ENCODE measurements at regions not wholly inside any gene's neighbourhood (a gene's known extent, or its start where the extent isn't known, plus 50 kb on each side); places are given as distances from the start of the nearest gene placed in this dataset.

DNA sequence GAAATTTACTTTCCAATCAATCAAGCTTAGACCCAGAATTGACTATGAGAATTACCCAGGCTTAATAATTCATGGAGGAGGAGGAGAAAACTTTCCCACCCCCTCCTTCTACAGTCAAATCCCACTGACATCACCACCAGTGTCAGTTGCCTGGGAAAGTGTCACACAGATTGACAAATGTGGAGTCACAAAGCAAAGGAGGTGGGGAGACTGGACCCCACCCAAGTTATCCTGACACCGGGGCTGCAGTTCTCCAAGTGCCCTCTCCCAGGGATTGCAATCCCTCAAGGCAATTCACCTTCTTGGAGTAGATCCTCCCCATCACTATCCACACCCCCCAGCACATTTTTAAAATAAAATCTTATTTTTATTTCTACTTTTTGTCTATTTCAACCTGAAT, 100.2 kb upstream of the CDH11 start:
- no peaks in the 10 kb centered on the region for H3K9me3 Mint-ChIP-seq
- H3K4me1 Mint-ChIP-seq = peaks cover 51% of the 10 kb centered on the region
- CTCF ChIA-PET = no interaction called here
- no peak for ATAC-seq
- H3K36me3 Mint-ChIP-seq = peaks cover 2% of the 10 kb centered on the region
- peaks cover 67% of the 10 kb centered on the region for H3K27me3 Mint-ChIP-seq (ENCODE audit: low read depth)
- no peak overlapping the region for H3K27ac Mint-ChIP-seq
- no peak overlapping the region for H3K4me3 Mint-ChIP-seq
- POLR2A ChIA-PET = no interaction called here
- no peak for DNase-seq (ENCODE audit: low spot score)
- TF ChIP-seq PRRX2 (CRISPR knock-in tag; IDR thresholded peaks at IDR 0.05) = 0 out of 2 replicates have a peak, but pooled peaks have one; percentile 21
- TF ChIP-seq, protein P1, sequence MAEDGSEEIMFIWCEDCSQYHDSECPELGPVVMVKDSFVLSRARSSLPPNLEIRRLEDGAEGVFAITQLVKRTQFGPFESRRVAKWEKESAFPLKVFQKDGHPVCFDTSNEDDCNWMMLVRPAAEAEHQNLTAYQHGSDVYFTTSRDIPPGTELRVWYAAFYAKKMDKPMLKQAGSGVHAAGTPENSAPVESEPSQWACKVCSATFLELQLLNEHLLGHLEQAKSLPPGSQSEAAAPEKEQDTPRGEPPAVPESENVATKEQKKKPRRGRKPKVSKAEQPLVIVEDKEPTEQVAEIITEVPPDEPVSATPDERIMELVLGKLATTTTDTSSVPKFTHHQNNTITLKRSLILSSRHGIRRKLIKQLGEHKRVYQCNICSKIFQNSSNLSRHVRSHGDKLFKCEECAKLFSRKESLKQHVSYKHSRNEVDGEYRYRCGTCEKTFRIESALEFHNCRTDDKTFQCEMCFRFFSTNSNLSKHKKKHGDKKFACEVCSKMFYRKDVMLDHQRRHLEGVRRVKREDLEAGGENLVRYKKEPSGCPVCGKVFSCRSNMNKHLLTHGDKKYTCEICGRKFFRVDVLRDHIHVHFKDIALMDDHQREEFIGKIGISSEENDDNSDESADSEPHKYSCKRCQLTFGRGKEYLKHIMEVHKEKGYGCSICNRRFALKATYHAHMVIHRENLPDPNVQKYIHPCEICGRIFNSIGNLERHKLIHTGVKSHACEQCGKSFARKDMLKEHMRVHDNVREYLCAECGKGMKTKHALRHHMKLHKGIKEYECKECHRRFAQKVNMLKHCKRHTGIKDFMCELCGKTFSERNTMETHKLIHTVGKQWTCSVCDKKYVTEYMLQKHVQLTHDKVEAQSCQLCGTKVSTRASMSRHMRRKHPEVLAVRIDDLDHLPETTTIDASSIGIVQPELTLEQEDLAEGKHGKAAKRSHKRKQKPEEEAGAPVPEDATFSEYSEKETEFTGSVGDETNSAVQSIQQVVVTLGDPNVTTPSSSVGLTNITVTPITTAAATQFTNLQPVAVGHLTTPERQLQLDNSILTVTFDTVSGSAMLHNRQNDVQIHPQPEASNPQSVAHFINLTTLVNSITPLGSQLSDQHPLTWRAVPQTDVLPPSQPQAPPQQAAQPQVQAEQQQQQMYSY (CRISPR knock-in tag; IDR thresholded peaks at IDR 0.05) = no peak
- TF ChIP-seq, protein P2, sequence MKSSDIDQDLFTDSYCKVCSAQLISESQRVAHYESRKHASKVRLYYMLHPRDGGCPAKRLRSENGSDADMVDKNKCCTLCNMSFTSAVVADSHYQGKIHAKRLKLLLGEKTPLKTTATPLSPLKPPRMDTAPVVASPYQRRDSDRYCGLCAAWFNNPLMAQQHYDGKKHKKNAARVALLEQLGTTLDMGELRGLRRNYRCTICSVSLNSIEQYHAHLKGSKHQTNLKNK (CRISPR knock-in tag; IDR thresholded peaks at IDR 0.05) = peak; percentile 77; the same call in 1 of the 2 replicates

DNA sequence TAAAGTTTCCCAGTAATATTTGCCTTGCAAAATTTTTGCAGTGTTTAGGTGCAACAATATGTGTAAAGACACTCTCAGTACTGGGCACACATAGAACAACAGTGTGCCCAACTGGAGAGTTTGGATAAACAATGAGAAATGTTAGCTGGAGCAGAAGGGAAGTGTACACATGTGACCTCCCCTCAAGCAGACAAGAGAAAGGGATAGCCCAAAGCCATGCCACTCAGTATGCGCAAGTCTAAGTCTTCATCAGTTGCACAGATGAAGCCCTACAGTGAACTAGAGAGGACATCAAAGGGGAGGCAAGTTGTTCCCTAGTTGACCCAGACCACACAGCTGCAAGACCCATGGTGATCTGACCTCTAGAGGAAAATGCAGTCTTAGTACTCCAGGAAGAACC, 97.9 kb upstream of the CDH11 start:
- Mint-ChIP-seq H3K4me3 (no peak overlapping the region), H3K27ac (no peak overlapping the region), H3K27me3 (ENCODE audit: low read depth) (peaks cover 88% of the 10 kb centered on the region), H3K36me3 (no peaks in the 10 kb centered on the region), H3K9me3 (peaks cover 5% of the 10 kb centered on the region; the same call in 1 of the 2 replicates), H3K4me1 (peaks cover 36% of the 10 kb centered on the region)
- ChIA-PET POLR2A (no interaction called here), CTCF (no interaction called here)
- ATAC-seq (no peak), DNase-seq (ENCODE audit: low spot score) (no peak)
- TF ChIP-seq EMX1 (CRISPR knock-in tag; IDR thresholded peaks at IDR 0.05) = no peak
- TF ChIP-seq, protein P3, sequence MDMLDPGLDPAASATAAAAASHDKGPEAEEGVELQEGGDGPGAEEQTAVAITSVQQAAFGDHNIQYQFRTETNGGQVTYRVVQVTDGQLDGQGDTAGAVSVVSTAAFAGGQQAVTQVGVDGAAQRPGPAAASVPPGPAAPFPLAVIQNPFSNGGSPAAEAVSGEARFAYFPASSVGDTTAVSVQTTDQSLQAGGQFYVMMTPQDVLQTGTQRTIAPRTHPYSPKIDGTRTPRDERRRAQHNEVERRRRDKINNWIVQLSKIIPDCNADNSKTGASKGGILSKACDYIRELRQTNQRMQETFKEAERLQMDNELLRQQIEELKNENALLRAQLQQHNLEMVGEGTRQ (CRISPR knock-in tag; IDR thresholded peaks at IDR 0.05) = no peak
- no peak for TF ChIP-seq NFE2L1 (CRISPR knock-in tag; IDR thresholded peaks at IDR 0.05)
- TF ChIP-seq, protein P4, sequence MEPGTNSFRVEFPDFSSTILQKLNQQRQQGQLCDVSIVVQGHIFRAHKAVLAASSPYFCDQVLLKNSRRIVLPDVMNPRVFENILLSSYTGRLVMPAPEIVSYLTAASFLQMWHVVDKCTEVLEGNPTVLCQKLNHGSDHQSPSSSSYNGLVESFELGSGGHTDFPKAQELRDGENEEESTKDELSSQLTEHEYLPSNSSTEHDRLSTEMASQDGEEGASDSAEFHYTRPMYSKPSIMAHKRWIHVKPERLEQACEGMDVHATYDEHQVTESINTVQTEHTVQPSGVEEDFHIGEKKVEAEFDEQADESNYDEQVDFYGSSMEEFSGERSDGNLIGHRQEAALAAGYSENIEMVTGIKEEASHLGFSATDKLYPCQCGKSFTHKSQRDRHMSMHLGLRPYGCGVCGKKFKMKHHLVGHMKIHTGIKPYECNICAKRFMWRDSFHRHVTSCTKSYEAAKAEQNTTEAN (CRISPR knock-in tag; IDR thresholded peaks at IDR 0.05) = no peak
- TF ChIP-seq TP53 (CRISPR knock-in tag; IDR thresholded peaks at IDR 0.05) = no peak
- no peak for TF ChIP-seq ZNF317 (CRISPR knock-in tag; IDR thresholded peaks at IDR 0.05; ENCODE audit: borderline replicate concordance, low read depth)
- TF ChIP-seq TEAD4 (CRISPR knock-in tag; IDR thresholded peaks at IDR 0.05) = no peak
- no peak for TF ChIP-seq RORB (CRISPR knock-in tag; IDR thresholded peaks at IDR 0.05)
- TF ChIP-seq, protein P5, sequence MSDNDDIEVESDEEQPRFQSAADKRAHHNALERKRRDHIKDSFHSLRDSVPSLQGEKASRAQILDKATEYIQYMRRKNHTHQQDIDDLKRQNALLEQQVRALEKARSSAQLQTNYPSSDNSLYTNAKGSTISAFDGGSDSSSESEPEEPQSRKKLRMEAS (CRISPR knock-in tag; IDR thresholded peaks at IDR 0.05) = no peak
- TF ChIP-seq SP1 (CRISPR knock-in tag; conservative IDR thresholded peaks at IDR 0.05) = no peak
- TF ChIP-seq, protein P6, sequence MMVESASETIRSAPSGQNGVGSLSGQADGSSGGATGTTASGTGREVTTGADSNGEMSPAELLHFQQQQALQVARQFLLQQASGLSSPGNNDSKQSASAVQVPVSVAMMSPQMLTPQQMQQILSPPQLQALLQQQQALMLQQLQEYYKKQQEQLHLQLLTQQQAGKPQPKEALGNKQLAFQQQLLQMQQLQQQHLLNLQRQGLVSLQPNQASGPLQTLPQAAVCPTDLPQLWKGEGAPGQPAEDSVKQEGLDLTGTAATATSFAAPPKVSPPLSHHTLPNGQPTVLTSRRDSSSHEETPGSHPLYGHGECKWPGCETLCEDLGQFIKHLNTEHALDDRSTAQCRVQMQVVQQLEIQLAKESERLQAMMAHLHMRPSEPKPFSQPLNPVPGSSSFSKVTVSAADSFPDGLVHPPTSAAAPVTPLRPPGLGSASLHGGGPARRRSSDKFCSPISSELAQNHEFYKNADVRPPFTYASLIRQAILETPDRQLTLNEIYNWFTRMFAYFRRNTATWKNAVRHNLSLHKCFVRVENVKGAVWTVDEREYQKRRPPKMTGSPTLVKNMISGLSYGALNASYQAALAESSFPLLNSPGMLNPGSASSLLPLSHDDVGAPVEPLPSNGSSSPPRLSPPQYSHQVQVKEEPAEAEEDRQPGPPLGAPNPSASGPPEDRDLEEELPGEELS (CRISPR knock-in tag; IDR thresholded peaks at IDR 0.05) = no peak
- TF ChIP-seq, protein P7, sequence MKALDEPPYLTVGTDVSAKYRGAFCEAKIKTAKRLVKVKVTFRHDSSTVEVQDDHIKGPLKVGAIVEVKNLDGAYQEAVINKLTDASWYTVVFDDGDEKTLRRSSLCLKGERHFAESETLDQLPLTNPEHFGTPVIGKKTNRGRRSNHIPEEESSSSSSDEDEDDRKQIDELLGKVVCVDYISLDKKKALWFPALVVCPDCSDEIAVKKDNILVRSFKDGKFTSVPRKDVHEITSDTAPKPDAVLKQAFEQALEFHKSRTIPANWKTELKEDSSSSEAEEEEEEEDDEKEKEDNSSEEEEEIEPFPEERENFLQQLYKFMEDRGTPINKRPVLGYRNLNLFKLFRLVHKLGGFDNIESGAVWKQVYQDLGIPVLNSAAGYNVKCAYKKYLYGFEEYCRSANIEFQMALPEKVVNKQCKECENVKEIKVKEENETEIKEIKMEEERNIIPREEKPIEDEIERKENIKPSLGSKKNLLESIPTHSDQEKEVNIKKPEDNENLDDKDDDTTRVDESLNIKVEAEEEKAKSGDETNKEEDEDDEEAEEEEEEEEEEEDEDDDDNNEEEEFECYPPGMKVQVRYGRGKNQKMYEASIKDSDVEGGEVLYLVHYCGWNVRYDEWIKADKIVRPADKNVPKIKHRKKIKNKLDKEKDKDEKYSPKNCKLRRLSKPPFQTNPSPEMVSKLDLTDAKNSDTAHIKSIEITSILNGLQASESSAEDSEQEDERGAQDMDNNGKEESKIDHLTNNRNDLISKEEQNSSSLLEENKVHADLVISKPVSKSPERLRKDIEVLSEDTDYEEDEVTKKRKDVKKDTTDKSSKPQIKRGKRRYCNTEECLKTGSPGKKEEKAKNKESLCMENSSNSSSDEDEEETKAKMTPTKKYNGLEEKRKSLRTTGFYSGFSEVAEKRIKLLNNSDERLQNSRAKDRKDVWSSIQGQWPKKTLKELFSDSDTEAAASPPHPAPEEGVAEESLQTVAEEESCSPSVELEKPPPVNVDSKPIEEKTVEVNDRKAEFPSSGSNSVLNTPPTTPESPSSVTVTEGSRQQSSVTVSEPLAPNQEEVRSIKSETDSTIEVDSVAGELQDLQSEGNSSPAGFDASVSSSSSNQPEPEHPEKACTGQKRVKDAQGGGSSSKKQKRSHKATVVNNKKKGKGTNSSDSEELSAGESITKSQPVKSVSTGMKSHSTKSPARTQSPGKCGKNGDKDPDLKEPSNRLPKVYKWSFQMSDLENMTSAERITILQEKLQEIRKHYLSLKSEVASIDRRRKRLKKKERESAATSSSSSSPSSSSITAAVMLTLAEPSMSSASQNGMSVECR (CRISPR knock-in tag; IDR thresholded peaks at IDR 0.05; ENCODE audit: borderline replicate concordance) = no peak
- no peak for TF ChIP-seq ZNF138 (CRISPR knock-in tag; conservative IDR thresholded peaks at IDR 0.05)

All from WTC11 (cell line).